ENCODE measurements at regions not wholly inside any gene's neighbourhood (a gene's known extent, or its start where the extent isn't known, plus 50 kb on each side); places are given as distances from the start of the nearest gene placed in this dataset.

DNA sequence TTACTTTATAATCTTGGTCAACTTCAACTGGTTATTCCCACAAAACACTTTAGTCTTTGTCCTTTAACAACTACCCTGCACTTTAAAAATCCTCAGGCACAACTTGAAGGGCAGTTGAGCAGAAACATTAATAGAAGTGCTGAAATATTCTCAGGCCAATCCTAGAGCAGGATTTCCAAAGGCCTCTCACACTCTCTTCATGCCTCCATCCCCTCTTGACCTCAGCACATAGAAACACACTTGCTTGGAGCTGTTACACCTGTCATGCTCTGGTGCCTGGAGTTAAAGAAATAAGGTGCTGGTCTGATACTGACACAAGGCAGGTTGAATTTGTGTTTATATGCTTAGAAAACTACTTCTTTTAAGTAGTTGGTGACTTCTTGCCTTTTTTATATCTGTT is 618.8 kb upstream of the POU3F2 start:
- no peak for DNase-seq (ENCODE audit: low read depth in 1 of 2, low spot score in 1 of 2)
- H3K27ac ChIP-seq (replicated peaks), result no peak overlapping the region
- no peak overlapping the region for H3K4me3 ChIP-seq (replicated peaks; ENCODE audit: insufficient read depth, low read length)
- no peaks in the 10 kb centered on the region for H3K27me3 ChIP-seq (ENCODE audit: insufficient read depth, poor library complexity, severe bottlenecking)
- TF ChIP-seq, protein P1, sequence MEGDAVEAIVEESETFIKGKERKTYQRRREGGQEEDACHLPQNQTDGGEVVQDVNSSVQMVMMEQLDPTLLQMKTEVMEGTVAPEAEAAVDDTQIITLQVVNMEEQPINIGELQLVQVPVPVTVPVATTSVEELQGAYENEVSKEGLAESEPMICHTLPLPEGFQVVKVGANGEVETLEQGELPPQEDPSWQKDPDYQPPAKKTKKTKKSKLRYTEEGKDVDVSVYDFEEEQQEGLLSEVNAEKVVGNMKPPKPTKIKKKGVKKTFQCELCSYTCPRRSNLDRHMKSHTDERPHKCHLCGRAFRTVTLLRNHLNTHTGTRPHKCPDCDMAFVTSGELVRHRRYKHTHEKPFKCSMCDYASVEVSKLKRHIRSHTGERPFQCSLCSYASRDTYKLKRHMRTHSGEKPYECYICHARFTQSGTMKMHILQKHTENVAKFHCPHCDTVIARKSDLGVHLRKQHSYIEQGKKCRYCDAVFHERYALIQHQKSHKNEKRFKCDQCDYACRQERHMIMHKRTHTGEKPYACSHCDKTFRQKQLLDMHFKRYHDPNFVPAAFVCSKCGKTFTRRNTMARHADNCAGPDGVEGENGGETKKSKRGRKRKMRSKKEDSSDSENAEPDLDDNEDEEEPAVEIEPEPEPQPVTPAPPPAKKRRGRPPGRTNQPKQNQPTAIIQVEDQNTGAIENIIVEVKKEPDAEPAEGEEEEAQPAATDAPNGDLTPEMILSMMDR (IDR thresholded peaks at IDR 0.05; ENCODE audit: insufficient read depth, low read length), result no peak
- TF ChIP-seq REST (IDR thresholded peaks at IDR 0.05; ENCODE audit: insufficient replicate concordance, low read depth), result no peak
- no peak for TF ChIP-seq POLR2AphosphoS5 (IDR thresholded peaks at IDR 0.05; ENCODE audit: low read depth)

- no peak for DNase-seq (ENCODE audit: low read depth in 1 of 2, low spot score in 1 of 2)
- H3K4me3 ChIP-seq (replicated peaks; ENCODE audit: insufficient read depth, low read length), result no peak overlapping the region
These were observed 604.1 kb upstream of the POU3F2 start for GRCh38 chr6:98230250-98230649.

DNA sequence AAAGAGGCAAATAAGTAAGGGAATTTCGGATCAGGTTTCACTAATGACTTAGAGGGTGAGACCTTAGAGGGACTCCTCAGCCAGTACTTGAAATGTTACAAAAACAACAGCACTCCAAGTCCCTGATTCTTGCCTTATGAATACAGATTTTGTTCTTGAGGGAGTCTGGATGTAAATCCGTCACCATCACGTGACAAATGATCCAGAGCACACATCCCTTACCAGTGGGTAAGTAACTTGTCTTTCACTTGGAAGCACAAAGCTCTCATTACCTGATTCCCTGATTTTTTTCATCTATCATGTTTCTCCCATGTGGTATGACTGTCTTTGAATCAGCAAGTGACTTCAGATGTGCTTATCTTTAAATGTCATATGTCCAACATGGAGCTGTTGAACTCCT is 595.3 kb upstream of the POU3F2 start:
- no peak overlapping the region for H3K4me3 ChIP-seq (replicated peaks; ENCODE audit: insufficient read depth, low read length)
- H3K27me3 ChIP-seq (ENCODE audit: insufficient read depth, poor library complexity, severe bottlenecking), result no peaks in the 10 kb centered on the region
- H3K27ac ChIP-seq (replicated peaks), result no peak overlapping the region
- TF ChIP-seq REST (IDR thresholded peaks at IDR 0.05; ENCODE audit: insufficient replicate concordance, low read depth), result no peak
- no peak for TF ChIP-seq POLR2AphosphoS5 (IDR thresholded peaks at IDR 0.05; ENCODE audit: low read depth)
- TF ChIP-seq, protein P1 (IDR thresholded peaks at IDR 0.05; ENCODE audit: insufficient read depth, low read length), result no peak
- TF ChIP-seq SPI1 (IDR thresholded peaks at IDR 0.05; ENCODE audit: borderline replicate concordance, low read depth), result no peak
- TF ChIP-seq GABPA (IDR thresholded peaks at IDR 0.05; ENCODE audit: low read depth), result no peak
- no peak for DNase-seq (ENCODE audit: low read depth in 1 of 2, low spot score in 1 of 2)

More at GRCh38 chr6:98230250-98230649, 604.1 kb upstream of the POU3F2 start:
- Histone ChIP-seq H3K27ac (replicated peaks) (no peak overlapping the region), H3K27me3 (ENCODE audit: insufficient read depth, poor library complexity, severe bottlenecking) (no peaks in the 10 kb centered on the region)
- TF ChIP-seq POLR2AphosphoS5 (IDR thresholded peaks at IDR 0.05; ENCODE audit: low read depth) (no peak), SPI1 (IDR thresholded peaks at IDR 0.05; ENCODE audit: borderline replicate concordance, low read depth) (no peak), GABPA (IDR thresholded peaks at IDR 0.05; ENCODE audit: low read depth) (no peak), REST (IDR thresholded peaks at IDR 0.05; ENCODE audit: insufficient replicate concordance, low read depth) (no peak)
- TF ChIP-seq, protein P1 (IDR thresholded peaks at IDR 0.05; ENCODE audit: insufficient read depth, low read length), result no peak

Data from HL-60 (cell line).